ENCODE measurements at regions not wholly inside any gene's neighbourhood (a gene's known extent, or its start where the extent isn't known, plus 50 kb on each side); places are given as distances from the start of the nearest gene placed in this dataset.

GRCh38 chr6:147061252-147061651 is 143.0 kb upstream of the STXBP5 start:
- no peak overlapping the region for H3K27ac ChIP-seq (replicated peaks)
- no peaks in the 10 kb centered on the region for H3K27me3 ChIP-seq (ENCODE audit: insufficient read depth, poor library complexity, severe bottlenecking)
- no peak for DNase-seq (ENCODE audit: low read depth in 1 of 2, low spot score in 1 of 2)
- no peak for TF ChIP-seq CTCF (IDR thresholded peaks at IDR 0.05; ENCODE audit: insufficient read depth, low read length)
- no peak for TF ChIP-seq SPI1 (IDR thresholded peaks at IDR 0.05; ENCODE audit: borderline replicate concordance, low read depth)
- no peak for TF ChIP-seq POLR2AphosphoS5 (IDR thresholded peaks at IDR 0.05; ENCODE audit: low read depth)
- TF ChIP-seq REST (IDR thresholded peaks at IDR 0.05; ENCODE audit: insufficient replicate concordance, low read depth): no peak
- TF ChIP-seq GABPA (IDR thresholded peaks at IDR 0.05; ENCODE audit: low read depth): no peak
- no peak overlapping the region for H3K4me3 ChIP-seq (replicated peaks; ENCODE audit: insufficient read depth, low read length)

- Histone ChIP-seq H3K27me3 (ENCODE audit: insufficient read depth, poor library complexity, severe bottlenecking) (no peaks in the 10 kb centered on the region), H3K4me3 (replicated peaks; ENCODE audit: insufficient read depth, low read length) (no peak overlapping the region), H3K27ac (replicated peaks) (no peak overlapping the region)
- no peak for DNase-seq (ENCODE audit: low read depth in 1 of 2, low spot score in 1 of 2)
- TF ChIP-seq POLR2AphosphoS5 (IDR thresholded peaks at IDR 0.05; ENCODE audit: low read depth) (no peak), REST (IDR thresholded peaks at IDR 0.05; ENCODE audit: insufficient replicate concordance, low read depth) (no peak), CTCF (IDR thresholded peaks at IDR 0.05; ENCODE audit: insufficient read depth, low read length) (no peak), GABPA (IDR thresholded peaks at IDR 0.05; ENCODE audit: low read depth) (no peak), SPI1 (IDR thresholded peaks at IDR 0.05; ENCODE audit: borderline replicate concordance, low read depth) (no peak)
Observed at GRCh38 chr6:147063469-147064031, 140.7 kb upstream of the STXBP5 start.

GRCh38 chr6:147065786-147066185 is 138.4 kb upstream of the STXBP5 start:
- no peak overlapping the region for H3K27ac ChIP-seq (replicated peaks)
- DNase-seq (ENCODE audit: low read depth in 1 of 2, low spot score in 1 of 2): no peak
- TF ChIP-seq SPI1 (IDR thresholded peaks at IDR 0.05; ENCODE audit: borderline replicate concordance, low read depth) (no peak), GABPA (IDR thresholded peaks at IDR 0.05; ENCODE audit: low read depth) (no peak), CTCF (IDR thresholded peaks at IDR 0.05; ENCODE audit: insufficient read depth, low read length) (no peak), REST (IDR thresholded peaks at IDR 0.05; ENCODE audit: insufficient replicate concordance, low read depth) (no peak), POLR2AphosphoS5 (IDR thresholded peaks at IDR 0.05; ENCODE audit: low read depth) (no peak)
- no peaks in the 10 kb centered on the region for H3K27me3 ChIP-seq (ENCODE audit: insufficient read depth, poor library complexity, severe bottlenecking)
- no peak overlapping the region for H3K4me3 ChIP-seq (replicated peaks; ENCODE audit: insufficient read depth, low read length)
